GM18951 (cell line): ENCODE measurements at regions not wholly inside any gene's neighbourhood (a gene's known extent, or its start where the extent isn't known, plus 50 kb on each side); places are given as distances from the start of the nearest gene placed in this dataset.
"Not testable (repeated sequence)": the region's sequence is repeated elsewhere in the genome, so short reads cannot be mapped to it uniquely, and the experiment has no call there.

Source experiments
- POLR2A ChIP-seq: IDR thresholded peaks from 4 replicates; pipeline ENCODE4 v1.6.1; 2011; ENCODE audit warnings: mild to moderate bottlenecking; ENCODE audit not compliant: insufficient read length, insufficient read depth; ENCODE audit errors: extremely low read depth
- in situ Hi-C: fragments of 300-500 bp; cut with MboI; formaldehyde crosslinking; loops from one replicate; pipeline ENCODE4 v1.12.0; 2022; ENCODE audit warnings: low sequenced_read_pairs, mixed read lengths, inconsistent platforms; ENCODE audit not compliant: unreplicated experiment

DNA sequence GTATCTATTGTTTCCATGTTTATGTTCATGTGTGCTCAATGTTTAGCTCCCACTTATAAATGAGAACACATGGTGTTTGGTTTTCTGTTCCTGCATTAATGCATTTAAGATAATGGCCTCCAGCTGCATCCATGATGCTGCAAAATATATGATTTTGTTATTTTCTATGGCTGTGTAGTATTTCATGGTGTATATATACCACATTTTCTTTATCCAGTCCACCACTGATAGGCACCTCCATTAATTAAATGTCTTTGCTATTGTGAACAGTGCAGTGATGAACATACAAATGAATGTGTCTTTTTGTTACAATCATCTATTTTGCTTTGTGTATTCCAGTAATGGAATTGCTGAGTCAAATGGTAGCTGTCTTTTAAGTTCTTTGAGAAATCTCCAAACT lies 329.4 kb upstream of the MAGI2 start:
- TF ChIP-seq POLR2A = no peak
- in situ Hi-C loops = no loop called here

DNA sequence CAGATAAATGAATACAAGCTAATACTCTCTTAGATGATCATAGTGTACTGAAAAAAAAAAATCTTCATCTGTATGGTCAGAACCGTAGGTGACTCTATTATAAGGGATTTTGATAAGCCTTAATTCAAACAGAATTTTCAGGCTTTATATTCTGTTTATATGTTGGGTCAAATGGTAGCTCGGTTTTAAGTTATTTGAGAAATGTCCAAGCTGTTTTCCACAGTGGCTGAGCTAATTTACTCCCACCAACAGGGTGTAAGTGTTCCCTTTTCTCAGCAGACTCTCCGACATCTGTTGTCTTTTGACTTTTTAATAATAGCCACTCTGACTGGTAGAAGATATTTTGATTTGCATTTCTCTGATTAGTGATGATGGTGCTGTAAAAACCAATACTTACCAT lies 328.8 kb upstream of the MAGI2 start:
- in situ Hi-C loops = no loop called here
- TF ChIP-seq POLR2A = no peak

DNA sequence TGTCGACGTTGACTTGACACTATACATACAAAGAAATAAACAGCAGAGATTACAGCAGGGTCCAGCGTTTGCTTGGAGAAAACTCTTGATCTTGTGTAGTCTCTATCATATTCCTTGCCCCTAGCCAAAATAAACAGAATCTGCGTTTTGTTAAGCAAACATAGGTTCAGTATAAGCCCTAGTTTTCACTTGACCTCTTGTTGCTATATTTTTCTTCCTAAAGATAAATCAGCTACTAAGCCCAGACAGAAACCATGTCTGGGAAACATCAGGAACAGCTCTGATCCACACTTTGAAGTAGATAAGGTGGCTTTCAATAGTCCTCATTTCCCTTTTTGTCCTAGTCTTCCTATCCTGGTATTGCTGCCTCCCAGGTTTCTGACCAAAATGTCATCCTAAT lies 328.2 kb upstream of the MAGI2 start:
- no peak for TF ChIP-seq POLR2A
- in situ Hi-C loops = no loop called here

DNA sequence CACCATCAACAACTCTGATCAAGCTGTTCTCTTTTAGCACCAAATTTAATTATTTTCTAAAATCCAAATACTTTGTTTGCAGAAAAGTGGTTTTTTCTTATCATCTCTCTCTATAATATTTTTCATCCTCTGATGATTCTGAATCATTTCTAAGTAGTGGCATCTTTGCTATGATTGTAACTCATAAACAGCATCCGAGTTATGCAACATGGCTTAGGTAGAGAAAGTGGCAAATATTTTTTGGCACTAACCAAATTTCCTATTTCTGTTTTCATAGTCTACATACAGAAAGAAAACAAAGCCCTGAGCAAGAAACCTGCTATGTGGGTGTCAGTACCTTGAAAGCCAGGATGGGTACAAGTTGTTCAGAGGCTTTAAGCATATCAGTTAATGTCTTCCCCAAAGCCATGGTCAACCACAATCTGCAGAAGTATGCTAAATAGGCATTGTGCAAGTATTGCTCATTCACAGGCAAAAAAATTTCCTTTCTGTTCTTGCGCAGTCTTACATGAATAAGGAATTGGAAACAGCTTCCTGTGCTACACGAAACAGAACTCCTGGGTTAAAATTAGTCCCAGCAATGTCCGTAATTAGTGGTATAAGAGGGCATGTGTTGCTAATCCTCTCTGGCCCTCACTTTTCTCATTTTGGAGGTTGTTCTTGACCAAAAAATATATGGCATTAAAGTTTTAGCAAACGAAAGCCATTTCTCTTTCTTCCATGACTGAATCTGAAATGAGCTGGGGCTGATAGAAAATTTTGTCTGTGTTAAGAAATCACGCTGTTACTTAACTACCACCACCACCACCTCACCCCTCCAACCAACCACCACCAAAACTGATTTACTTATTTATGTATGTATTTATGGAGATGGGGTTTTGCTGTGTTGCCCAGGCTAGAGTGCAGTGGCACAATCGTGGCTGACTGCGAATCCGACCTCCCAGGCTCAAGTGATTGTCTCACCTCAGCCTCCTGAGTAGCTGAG lies 325.6 kb upstream of the MAGI2 start:
- TF ChIP-seq POLR2A = no peak
- in situ Hi-C loops = no loop called here

DNA sequence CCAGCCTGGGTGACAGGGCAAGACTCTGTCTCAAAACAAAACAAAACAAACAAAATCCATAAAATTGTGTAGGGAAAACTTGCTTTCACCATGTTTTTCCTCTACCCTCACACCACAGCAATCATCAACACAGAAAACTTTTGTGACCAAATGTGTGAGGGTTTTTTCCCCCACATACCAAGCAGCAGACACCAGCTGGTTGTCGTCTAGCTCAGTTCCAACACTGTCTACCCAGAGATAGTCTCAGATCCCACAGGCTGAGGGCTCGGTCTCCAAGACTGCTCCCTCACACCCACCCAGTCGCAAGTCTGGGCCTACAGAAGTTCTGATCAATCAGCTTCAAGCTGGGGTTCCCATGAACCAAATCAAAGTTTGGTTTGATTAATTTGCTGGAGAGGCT lies 322.4 kb upstream of the MAGI2 start:
- no peak for TF ChIP-seq POLR2A
- in situ Hi-C loops = no loop called here

DNA sequence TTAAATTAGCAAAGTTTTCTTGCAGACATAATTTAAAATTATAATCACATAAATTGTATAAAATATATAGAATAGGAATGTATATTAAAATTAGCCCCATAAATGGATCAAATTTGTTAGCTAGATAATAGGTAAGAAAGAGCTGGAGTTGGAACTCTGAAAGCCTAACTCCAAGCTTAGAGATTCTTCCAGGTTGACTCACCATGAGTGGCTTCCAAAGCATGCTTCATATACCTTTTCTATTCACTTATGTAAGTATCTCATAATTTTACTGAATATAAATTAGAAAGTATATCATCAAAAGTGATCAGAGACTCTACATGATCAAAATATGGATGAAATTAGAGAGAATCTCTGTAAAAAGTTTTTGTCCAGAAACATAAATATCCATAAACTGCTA lies 320.7 kb upstream of the MAGI2 start:
- TF ChIP-seq POLR2A = no peak
- in situ Hi-C loops = no loop called here

DNA sequence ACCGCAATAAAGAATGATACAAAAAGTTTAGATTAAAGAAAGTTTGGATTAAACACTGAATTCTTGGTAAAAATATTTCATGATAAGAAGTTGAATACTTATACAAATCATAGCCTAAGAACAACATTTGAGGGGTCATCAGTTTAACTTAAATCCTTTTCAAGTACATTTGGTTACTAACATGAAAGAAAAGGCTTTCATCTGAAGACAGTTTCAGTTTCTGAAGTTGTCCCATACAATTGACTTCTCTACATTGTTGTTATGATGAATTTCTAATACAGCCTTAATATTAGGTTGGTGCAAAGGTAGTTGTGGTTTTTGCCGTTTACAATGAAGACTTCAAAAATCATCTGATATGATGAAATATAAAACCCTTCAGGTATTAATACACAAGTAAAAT lies 317.5 kb upstream of the MAGI2 start:
- in situ Hi-C loops = no loop called here
- no peak for TF ChIP-seq POLR2A

DNA sequence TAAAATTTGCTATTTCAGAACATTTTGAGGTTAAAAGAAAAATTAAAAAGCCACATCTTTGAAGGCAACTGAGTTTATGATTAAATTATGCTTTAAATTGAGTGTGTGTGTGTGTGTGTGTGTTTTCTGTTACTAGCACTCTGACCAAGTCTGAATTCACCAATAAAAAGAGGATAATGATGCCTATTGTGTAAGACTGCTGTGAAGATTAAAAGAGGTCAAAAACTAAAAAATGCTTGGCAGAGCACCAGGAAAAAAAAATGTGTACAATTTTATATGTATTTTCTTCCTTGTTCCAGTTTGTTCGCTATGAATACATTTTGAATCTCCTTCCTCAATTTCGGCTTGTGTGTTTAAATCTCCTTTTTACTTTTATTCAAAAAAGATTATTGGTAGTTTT lies 316.6 kb upstream of the MAGI2 start:
- in situ Hi-C loops = no loop called here
- TF ChIP-seq POLR2A = no peak

DNA sequence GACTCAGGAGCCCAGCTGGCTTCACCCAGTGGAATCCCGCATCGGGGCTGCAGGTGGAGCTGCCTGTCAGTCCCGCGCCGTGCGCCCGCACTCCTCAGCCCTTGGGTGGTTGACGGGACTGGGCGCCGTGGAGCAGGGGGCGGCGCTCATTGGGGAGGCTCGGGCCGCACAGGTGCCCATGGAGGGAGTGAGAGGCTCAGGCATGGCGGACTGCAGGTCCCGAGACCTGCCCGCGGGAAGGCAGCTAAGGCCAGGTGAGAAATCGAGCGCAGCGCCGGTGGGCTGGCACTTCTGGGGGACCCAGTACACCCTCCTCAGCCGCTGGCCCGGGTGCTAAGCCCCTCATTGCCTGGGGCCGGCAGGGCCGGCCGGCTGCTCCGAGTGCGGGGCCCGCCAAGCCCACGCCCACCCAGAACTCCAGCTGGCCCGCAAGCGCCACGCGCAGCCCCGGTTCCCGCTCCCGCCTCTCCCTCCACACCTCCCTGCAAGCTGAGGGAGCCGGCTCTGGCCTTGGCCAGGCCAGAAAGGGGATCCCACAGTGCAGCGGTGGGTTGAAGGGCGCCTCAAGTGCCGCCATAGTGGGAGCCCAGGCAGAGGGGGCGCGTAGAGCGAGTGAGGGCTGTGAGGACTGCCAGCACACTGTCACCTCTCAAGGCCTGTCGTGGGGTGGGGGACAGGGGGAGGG lies 314.6 kb upstream of the MAGI2 start:
- in situ Hi-C loops = not testable (repeated sequence)

DNA sequence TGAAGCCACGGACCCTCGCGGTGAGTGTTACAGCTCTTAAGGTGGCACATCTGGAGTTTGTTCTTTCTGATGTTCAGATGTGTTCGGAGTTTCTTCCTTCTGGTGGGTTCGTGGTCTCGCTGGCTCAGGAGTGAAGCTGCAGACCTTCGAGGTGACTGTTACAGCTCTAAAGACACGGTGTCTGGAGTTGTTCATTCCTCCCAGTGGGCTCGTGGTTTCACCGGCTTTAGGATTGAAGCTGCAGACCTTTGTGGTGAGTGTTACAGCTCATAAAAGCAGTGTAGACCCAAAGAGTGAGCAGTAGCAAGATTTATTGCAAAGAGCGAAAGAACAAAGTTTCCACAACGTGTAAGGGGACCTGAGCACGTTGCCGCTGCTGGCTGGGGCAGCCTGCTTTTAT lies 313.7 kb upstream of the MAGI2 start:
- in situ Hi-C loops = not testable (repeated sequence)

DNA sequence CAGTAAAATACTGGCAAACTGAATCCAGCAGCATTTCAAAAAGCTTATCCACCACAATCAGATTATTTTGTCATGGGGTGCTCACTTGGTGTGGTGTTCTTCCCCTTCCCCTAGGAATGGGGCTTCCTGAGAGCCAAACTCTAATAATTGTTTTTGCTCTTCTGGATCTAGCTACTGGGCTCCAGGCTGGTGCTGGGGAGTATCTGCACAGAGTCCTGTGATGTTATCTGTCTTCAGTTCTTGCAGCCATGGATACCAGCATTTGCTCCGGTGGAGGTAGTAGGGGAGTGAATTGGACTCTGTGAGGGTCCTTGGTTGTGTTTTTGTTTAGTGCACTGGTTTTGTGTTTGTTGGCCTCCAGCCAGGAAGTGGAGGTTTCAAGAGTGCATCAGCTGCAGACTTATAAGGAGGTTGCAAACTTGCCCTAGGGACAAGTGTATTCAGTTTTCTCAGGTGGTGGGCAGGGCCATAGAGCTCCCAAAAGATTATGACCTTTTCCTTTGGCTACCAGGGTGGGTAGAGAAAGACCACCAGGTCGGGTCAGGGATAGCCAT lies 308.5 kb upstream of the MAGI2 start:
- in situ Hi-C loops = no loop called here
- no peak for TF ChIP-seq POLR2A

DNA sequence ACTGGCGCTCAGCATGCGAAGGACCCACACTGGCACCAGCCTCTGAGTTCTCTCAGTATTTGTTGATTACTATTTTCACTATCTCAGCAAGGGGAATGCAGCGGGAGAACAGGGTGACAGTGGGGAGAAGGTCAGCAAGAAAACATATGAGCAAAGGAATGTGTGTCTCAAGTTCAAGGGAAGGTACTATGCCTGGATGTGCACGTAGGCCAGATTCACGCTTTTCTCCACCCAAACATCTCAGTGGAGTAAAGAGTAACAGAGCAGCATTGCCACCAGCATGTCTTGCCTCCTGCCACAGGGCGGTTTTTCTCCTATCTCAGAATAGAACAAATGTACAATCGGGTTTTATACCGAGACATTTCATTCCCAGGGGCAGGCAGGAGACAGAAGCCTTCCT lies 297.5 kb upstream of the MAGI2 start:
- in situ Hi-C loops = not testable (repeated sequence)

DNA sequence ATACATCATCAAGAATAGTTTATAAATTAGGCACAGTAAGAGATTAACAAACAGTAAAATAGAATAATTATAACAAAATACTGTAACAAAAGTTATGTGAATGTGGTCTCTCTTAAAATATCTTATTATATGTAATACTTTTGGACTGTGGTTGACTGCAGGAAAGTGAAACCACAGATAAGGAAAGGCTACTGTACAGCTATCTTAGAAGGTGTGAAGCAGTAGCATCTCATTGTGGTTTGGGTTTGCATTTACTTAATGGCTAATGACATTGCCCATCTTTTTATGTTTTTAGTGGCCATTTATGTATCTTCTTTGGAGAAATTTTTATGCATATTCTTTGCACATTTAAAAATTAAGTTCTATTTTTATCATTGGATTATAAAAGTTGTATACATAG lies 296.4 kb upstream of the MAGI2 start:
- in situ Hi-C loops = no loop called here
- no peak for TF ChIP-seq POLR2A

DNA sequence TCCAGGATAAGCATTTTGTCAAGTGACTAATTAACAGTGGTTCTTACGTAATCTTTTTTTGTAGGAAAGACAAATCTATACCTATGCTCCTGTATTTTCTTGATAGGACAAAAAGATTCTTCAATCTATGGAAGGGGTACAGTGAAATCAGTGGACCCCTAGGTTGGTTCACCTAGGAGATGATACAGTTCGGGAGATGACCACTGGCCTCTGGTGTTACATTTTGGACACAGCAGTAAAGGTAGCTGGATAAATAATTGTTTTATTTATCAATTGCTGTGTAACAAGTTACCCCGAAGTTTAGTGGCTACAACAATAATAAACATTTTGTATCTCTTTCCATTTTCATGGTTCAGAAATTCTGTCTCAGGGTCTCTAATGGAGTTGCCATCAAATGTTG lies 288.2 kb upstream of the MAGI2 start:
- no peak for TF ChIP-seq POLR2A
- in situ Hi-C loops = no loop called here
